ENCODE measurements at regions not wholly inside any gene's neighbourhood (a gene's known extent, or its start where the extent isn't known, plus 50 kb on each side); places are given as distances from the start of the nearest gene placed in this dataset.
A peak's percentile ranks its signal among the peaks of the same experiment; 100 is the strongest.
"Not testable (repeated sequence)": the region's sequence is repeated elsewhere in the genome, so short reads cannot be mapped to it uniquely, and the experiment has no call there.

DNA sequence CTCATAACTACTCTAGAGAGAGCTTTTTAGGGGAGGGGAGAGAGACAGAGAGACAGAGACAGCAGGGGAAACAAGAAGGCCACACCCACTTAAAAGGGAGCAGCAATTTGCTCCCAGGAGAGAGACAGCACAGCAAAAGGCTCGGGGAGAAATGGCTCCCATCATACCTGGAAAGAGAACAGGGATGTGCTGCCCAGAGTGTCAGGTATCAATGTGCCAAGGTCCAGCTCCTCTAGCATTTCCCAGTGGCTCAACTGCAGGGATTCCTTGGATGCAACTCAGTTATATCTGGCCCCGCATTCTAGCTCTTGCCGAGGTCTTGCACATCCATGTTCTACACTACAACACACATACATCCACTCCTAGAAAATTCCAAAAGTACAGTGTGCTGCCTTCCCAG, 304.0 kb upstream of the CDYL start:
- Histone ChIP-seq H3K27me3 (ENCODE audit: low read depth) (no peaks in the 10 kb centered on the region), H3K4me1 (no peaks in the 10 kb centered on the region), H3K27ac (no peak overlapping the region), H3K9me3 (peaks cover 14% of the 10 kb centered on the region), H3K36me3 (no peaks in the 10 kb centered on the region), H3K4me3 (no peak overlapping the region)
- intact Hi-C loops (cut with DNase I) = no loop called here
- DNase-seq = no peak
- ATAC-seq = no peak
- TF ChIP-seq CTCF (IDR thresholded peaks at IDR 0.05) = no peak

DNA sequence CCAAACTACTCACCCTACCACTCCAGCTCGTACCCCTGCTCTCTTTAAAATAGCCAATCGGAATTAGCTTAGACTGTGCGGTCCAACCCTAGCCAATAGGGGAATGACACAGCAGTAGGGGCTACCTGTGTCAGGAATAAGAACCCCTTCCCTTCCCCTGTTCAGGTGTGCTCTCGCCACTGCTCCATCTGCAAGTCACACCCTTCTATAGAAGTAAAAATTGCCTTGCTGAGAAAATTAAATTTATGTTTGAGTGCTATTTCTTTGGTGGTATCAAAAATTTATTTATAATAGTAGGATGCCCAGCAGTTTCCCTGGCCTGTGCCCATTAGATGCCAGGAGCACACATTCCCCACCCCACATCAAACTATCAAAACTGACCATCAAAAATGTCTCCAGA, 304.7 kb upstream of the CDYL start:
- H3K36me3 ChIP-seq; ATAC-seq; H3K27ac ChIP-seq; intact Hi-C loops (cut with DNase I); DNase-seq; H3K4me3 ChIP-seq; H3K4me1 ChIP-seq; H3K27me3 ChIP-seq (ENCODE audit: low read depth): not testable (repeated sequence)
- H3K9me3 ChIP-seq = peaks cover 14% of the 10 kb centered on the region

GRCh38 chr6:4470698-4471210, 305.4 kb upstream of the CDYL start:
- no peak for ATAC-seq
- Histone ChIP-seq H3K9me3 (peaks cover 14% of the 10 kb centered on the region), H3K27ac (no peak overlapping the region), H3K27me3 (ENCODE audit: low read depth) (no peaks in the 10 kb centered on the region), H3K4me1 (no peaks in the 10 kb centered on the region), H3K36me3 (no peaks in the 10 kb centered on the region), H3K4me3 (no peak overlapping the region)
- intact Hi-C loops (cut with DNase I) = no loop called here
- TF ChIP-seq CTCF (IDR thresholded peaks at IDR 0.05) = no peak
- DNase-seq = no peak

- no peak overlapping the region for H3K4me3 ChIP-seq
- peaks cover 7% of the 10 kb centered on the region for H3K9me3 ChIP-seq
- no peak overlapping the region for H3K27ac ChIP-seq
- H3K4me1 ChIP-seq = no peaks in the 10 kb centered on the region
- H3K36me3 ChIP-seq = no peaks in the 10 kb centered on the region
- DNase-seq (no peak), ATAC-seq (no peak)
- H3K27me3 ChIP-seq (ENCODE audit: low read depth) = no peaks in the 10 kb centered on the region
- no peak for TF ChIP-seq CTCF (IDR thresholded peaks at IDR 0.05)
- intact Hi-C loops (cut with DNase I) = no loop called here
These were observed 309.3 kb upstream of the CDYL start for GRCh38 chr6:4466769-4467480.

GRCh38 chr6:4466261-4466660, 309.9 kb upstream of the CDYL start:
- Histone ChIP-seq H3K4me1 (no peaks in the 10 kb centered on the region), H3K9me3 (peaks cover under 1% of the 10 kb centered on the region), H3K4me3 (no peak overlapping the region), H3K27ac (no peak overlapping the region), H3K36me3 (no peaks in the 10 kb centered on the region), H3K27me3 (ENCODE audit: low read depth) (no peaks in the 10 kb centered on the region)
- no peak for TF ChIP-seq CTCF (IDR thresholded peaks at IDR 0.05)
- ATAC-seq (peak; percentile 70 to 88), DNase-seq (peak; percentile 59)
- intact Hi-C loops (cut with DNase I) = no loop called here

GRCh38 chr6:4464638-4465037, 311.6 kb upstream of the CDYL start:
- Histone ChIP-seq H3K27ac (no peak overlapping the region), H3K4me1 (no peaks in the 10 kb centered on the region), H3K27me3 (ENCODE audit: low read depth) (no peaks in the 10 kb centered on the region), H3K36me3 (no peaks in the 10 kb centered on the region), H3K9me3 (no peaks in the 10 kb centered on the region), H3K4me3 (no peak overlapping the region)
- TF ChIP-seq CTCF (IDR thresholded peaks at IDR 0.05) = no peak
- DNase-seq = no peak
- intact Hi-C loops (cut with DNase I) = no loop called here
- ATAC-seq = no peak
